Keratinocyte (primary cell): ENCODE measurements at regions not wholly inside any gene's neighbourhood (a gene's known extent, or its start where the extent isn't known, plus 50 kb on each side); places are given as distances from the start of the nearest gene placed in this dataset.
"Not testable (repeated sequence)": the region's sequence is repeated elsewhere in the genome, so short reads cannot be mapped to it uniquely, and the experiment has no call there.

Experiments used
- DNase-seq: peaks from one replicate; pipeline ENCODE4 v3.0.0-alpha.2; 2011; ENCODE audit warnings: low read depth, missing footprints, low spot score
- FAIRE-seq: peaks from 2 replicates; lab custom pipeline; 2011; peaks lifted over from hg19 to GRCh38; lab: Jason Lieb, UNC
- H2AFZ ChIP-seq: 2 replicates; pipeline ENCODE4 v1.6.0; 2012; ENCODE audit warnings: low read length, control low read depth, inconsistent platforms; ENCODE audit not compliant: control insufficient read depth
- H3K27ac ChIP-seq: 2 replicates; pipeline ENCODE4 v1.5.1; 2011; ENCODE audit warnings: low read length; ENCODE audit not compliant: control insufficient read depth, insufficient read depth
- H3K27me3 ChIP-seq: 3 replicates; pipeline ENCODE4 v1.6.0; 2011; ENCODE audit warnings: low read length; ENCODE audit not compliant: control insufficient read depth, insufficient read depth; ENCODE audit errors: extremely low read depth
- H3K36me3 ChIP-seq, 2 experiments: 2 replicates in 1 of 2; 3 replicates in 1 of 2; pipeline ENCODE4 v1.5.1; 2011; ENCODE audit warnings: low read length in 2 of 2, mild to moderate bottlenecking in 1 of 2; ENCODE audit not compliant: control insufficient read depth in 2 of 2, insufficient read depth in 2 of 2; ENCODE audit errors: extremely low read depth in 1 of 2
- H3K4me1 ChIP-seq: 3 replicates; pipeline ENCODE4 v1.5.1; 2011; ENCODE audit warnings: low read length; ENCODE audit not compliant: control insufficient read depth, insufficient read depth; ENCODE audit errors: extremely low read depth
- H3K4me2 ChIP-seq: 3 replicates; pipeline ENCODE4 v1.6.0; 2011; ENCODE audit warnings: low read depth, low read length; ENCODE audit not compliant: control insufficient read depth, insufficient read depth; ENCODE audit errors: extremely low read depth
- H3K4me3 ChIP-seq, 3 experiments: fragments of 200-600 bp in 1 of 3; sonication (generic) in 1 of 3; 2 replicates in 2 of 3; 3 replicates in 1 of 3; pipeline ENCODE4 v1.5.1; 2011 to 2016; ENCODE audit warnings: low read length in 3 of 3, mild to moderate bottlenecking in 3 of 3, control low read depth in 2 of 3, inconsistent platforms in 1 of 3, low read depth in 1 of 3, mixed read lengths in 1 of 3, mixed run types in 1 of 3, moderate library complexity in 1 of 3; ENCODE audit not compliant: control insufficient read depth in 2 of 3, insufficient read depth in 2 of 3; ENCODE audit errors: extremely low read depth in 1 of 3
- H3K79me2 ChIP-seq: 2 replicates; pipeline ENCODE4 v1.6.0; 2012; ENCODE audit warnings: low read length; ENCODE audit not compliant: control insufficient read depth, insufficient read depth
- H3K9ac ChIP-seq: 3 replicates; pipeline ENCODE4 v1.6.0; 2011; ENCODE audit warnings: low read length; ENCODE audit not compliant: control insufficient read depth, insufficient read depth; ENCODE audit errors: extremely low read depth
- H3K9me1 ChIP-seq: 3 replicates; pipeline ENCODE4 v1.6.0; 2011; ENCODE audit warnings: low read length; ENCODE audit not compliant: control insufficient read depth, insufficient read depth; ENCODE audit errors: extremely low read depth
- H3K9me3 ChIP-seq: 2 replicates; pipeline ENCODE4 v1.5.1; 2012; ENCODE audit warnings: low read depth, low read length; ENCODE audit not compliant: control insufficient read depth
- H4K20me1 ChIP-seq: 3 replicates; pipeline ENCODE4 v1.6.0; 2011; ENCODE audit warnings: low read length; ENCODE audit not compliant: control insufficient read depth, insufficient read depth; ENCODE audit errors: extremely low read depth
- EZH2 ChIP-seq: IDR thresholded peaks from one replicate; pipeline ENCODE4 v1.6.1; 2012; ENCODE audit warnings: inconsistent platforms, mild to moderate bottlenecking, low read length, moderate library complexity
- dilution Hi-C: fragments of 300-500 bp; cut with MboI; formaldehyde crosslinking; loops from one replicate; pipeline ENCODE4 v1.7.0; 2020; ENCODE audit warnings: low sequenced_read_pairs; ENCODE audit not compliant: extremely low pct_ligation_motif_present
- TF ChIP-seq, protein P1 (sequence below), 3 experiments: IDR thresholded peaks in 1 of 3; conservative IDR thresholded peaks in 1 of 3; optimal IDR thresholded peaks in 1 of 3; 2 replicates in 2 of 3; 3 replicates in 1 of 3; pipeline versions ENCODE3 to v1.5.1; 2011; ENCODE audit warnings: low read length in 3 of 3, mild to moderate bottlenecking in 3 of 3, moderate library complexity in 2 of 3, control low read depth in 1 of 3, inconsistent platforms in 1 of 3; ENCODE audit not compliant: insufficient read depth in 2 of 3; ENCODE audit errors: extremely low read depth in 1 of 3

- H3K9ac ChIP-seq: no peak overlapping the region
- H3K4me2 ChIP-seq: no peak overlapping the region
- H3K9me1 ChIP-seq: no peaks in the 10 kb centered on the region
- DNase-seq (no peak), FAIRE-seq (no peak)
- no peaks in the 10 kb centered on the region for H3K79me2 ChIP-seq
- no peak overlapping the region for H3K27ac ChIP-seq
- no peaks in the 10 kb centered on the region for H3K27me3 ChIP-seq
- no peaks in the 10 kb centered on the region for H3K4me1 ChIP-seq
- no peak overlapping the region for H3K4me3 ChIP-seq
- H4K20me1 ChIP-seq: no peaks in the 10 kb centered on the region
- no peaks in the 10 kb centered on the region for H3K9me3 ChIP-seq
- H3K36me3 ChIP-seq: no peaks in the 10 kb centered on the region
- no peak for TF ChIP-seq EZH2
- TF ChIP-seq, protein P1, sequence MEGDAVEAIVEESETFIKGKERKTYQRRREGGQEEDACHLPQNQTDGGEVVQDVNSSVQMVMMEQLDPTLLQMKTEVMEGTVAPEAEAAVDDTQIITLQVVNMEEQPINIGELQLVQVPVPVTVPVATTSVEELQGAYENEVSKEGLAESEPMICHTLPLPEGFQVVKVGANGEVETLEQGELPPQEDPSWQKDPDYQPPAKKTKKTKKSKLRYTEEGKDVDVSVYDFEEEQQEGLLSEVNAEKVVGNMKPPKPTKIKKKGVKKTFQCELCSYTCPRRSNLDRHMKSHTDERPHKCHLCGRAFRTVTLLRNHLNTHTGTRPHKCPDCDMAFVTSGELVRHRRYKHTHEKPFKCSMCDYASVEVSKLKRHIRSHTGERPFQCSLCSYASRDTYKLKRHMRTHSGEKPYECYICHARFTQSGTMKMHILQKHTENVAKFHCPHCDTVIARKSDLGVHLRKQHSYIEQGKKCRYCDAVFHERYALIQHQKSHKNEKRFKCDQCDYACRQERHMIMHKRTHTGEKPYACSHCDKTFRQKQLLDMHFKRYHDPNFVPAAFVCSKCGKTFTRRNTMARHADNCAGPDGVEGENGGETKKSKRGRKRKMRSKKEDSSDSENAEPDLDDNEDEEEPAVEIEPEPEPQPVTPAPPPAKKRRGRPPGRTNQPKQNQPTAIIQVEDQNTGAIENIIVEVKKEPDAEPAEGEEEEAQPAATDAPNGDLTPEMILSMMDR (optimal IDR thresholded peaks at IDR 0.05 in 1 of 3, IDR thresholded peaks at IDR 0.05 in 1 of 3, conservative IDR thresholded peaks at IDR 0.05 in 1 of 3; ENCODE audit: extremely low read depth in 1 of 3, insufficient read depth in 2 of 3, low read length in 3 of 3): no peak
- H2AFZ ChIP-seq: no peak overlapping the region
- dilution Hi-C loops: no loop called here
Measured at GRCh38 chr6:135606392-135606791, 108.9 kb upstream of the AHI1 start.

GRCh38 chr6:135608031-135608430 is 110.5 kb upstream of the AHI1 start:
- Histone ChIP-seq H3K9me3 (no peaks in the 10 kb centered on the region), H3K4me2 (no peak overlapping the region), H3K79me2 (no peaks in the 10 kb centered on the region), H3K27me3 (no peaks in the 10 kb centered on the region), H4K20me1 (no peaks in the 10 kb centered on the region), H3K4me1 (no peaks in the 10 kb centered on the region), H3K36me3 (no peaks in the 10 kb centered on the region), H3K9me1 (no peaks in the 10 kb centered on the region), H3K9ac (no peak overlapping the region), H2AFZ (no peak overlapping the region), H3K27ac (no peak overlapping the region), H3K4me3 (no peak overlapping the region)
- dilution Hi-C loops: no loop called here
- no peak for DNase-seq
- TF ChIP-seq, protein P1 (optimal IDR thresholded peaks at IDR 0.05 in 1 of 3, IDR thresholded peaks at IDR 0.05 in 1 of 3, conservative IDR thresholded peaks at IDR 0.05 in 1 of 3; ENCODE audit: extremely low read depth in 1 of 3, insufficient read depth in 2 of 3, low read length in 3 of 3): no peak
- no peak for TF ChIP-seq EZH2
- FAIRE-seq: no peak

GRCh38 chr6:135610192-135610591 is 112.7 kb upstream of the AHI1 start:
- FAIRE-seq, H3K9me3 ChIP-seq, H3K4me1 ChIP-seq, H2AFZ ChIP-seq, H3K9ac ChIP-seq, H3K4me2 ChIP-seq, H3K27me3 ChIP-seq, H4K20me1 ChIP-seq, H3K4me3 ChIP-seq, H3K9me1 ChIP-seq, H3K36me3 ChIP-seq, dilution Hi-C loops, H3K79me2 ChIP-seq, H3K27ac ChIP-seq, DNase-seq: not testable (repeated sequence)
